B cell (primary cell): ENCODE measurements at regions not wholly inside any gene's neighbourhood (a gene's known extent, or its start where the extent isn't known, plus 50 kb on each side); places are given as distances from the start of the nearest gene placed in this dataset.

Source experiments
- EZH2 ChIP-seq: IDR thresholded peaks from 2 replicates; pipeline ENCODE4 v1.6.1; 2012; ENCODE audit warnings: borderline replicate concordance, low read depth, mild to moderate bottlenecking, moderate library complexity, low read length; ENCODE audit not compliant: insufficient read depth, poor library complexity, severe bottlenecking
- TF ChIP-seq, protein P1 (sequence below): fragments of 200-600 bp; IDR thresholded peaks from one replicate; pipeline ENCODE4 v1.8.0; 2022; ENCODE audit warnings: antibody characterized with exemption, mild to moderate bottlenecking

- TF ChIP-seq, protein P1, sequence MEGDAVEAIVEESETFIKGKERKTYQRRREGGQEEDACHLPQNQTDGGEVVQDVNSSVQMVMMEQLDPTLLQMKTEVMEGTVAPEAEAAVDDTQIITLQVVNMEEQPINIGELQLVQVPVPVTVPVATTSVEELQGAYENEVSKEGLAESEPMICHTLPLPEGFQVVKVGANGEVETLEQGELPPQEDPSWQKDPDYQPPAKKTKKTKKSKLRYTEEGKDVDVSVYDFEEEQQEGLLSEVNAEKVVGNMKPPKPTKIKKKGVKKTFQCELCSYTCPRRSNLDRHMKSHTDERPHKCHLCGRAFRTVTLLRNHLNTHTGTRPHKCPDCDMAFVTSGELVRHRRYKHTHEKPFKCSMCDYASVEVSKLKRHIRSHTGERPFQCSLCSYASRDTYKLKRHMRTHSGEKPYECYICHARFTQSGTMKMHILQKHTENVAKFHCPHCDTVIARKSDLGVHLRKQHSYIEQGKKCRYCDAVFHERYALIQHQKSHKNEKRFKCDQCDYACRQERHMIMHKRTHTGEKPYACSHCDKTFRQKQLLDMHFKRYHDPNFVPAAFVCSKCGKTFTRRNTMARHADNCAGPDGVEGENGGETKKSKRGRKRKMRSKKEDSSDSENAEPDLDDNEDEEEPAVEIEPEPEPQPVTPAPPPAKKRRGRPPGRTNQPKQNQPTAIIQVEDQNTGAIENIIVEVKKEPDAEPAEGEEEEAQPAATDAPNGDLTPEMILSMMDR: no peak
- no peak for TF ChIP-seq EZH2
Measured at GRCh38 chrX:114500622-114501021, 83.3 kb upstream of the HTR2C start.
